Right atrium auricular region (tissue), 2 donors: ENCODE measurements at regions not wholly inside any gene's neighbourhood (a gene's known extent, or its start where the extent isn't known, plus 50 kb on each side); places are given as distances from the start of the nearest gene placed in this dataset.

ENCODE experiments used
- DNase-seq: peaks from one replicate; pipeline ENCODE4 v3.0.0-alpha.2; 2019; ENCODE audit warnings: low spot score
- H3K27ac ChIP-seq, 2 donors: fragments of 200-600 bp; sonication (generic); 1 replicate in 1 of 2; 2 replicates in 1 of 2; pipeline ENCODE4 v1.5.1; 2016 to 2019
- H3K27me3 ChIP-seq, 2 donors: fragments of 200-600 bp; sonication (generic); one replicate each; pipeline versions ENCODE4 v1.5.1 to v1.6.0; 2017 to 2019
- H3K36me3 ChIP-seq: fragments of 200-600 bp; sonication (generic); one replicate; pipeline ENCODE4 v1.5.1; 2016
- H3K4me1 ChIP-seq, 2 donors: fragments of 200-600 bp; sonication (generic); one replicate each; pipeline versions ENCODE4 v1.5.1 to v1.6.0; 2017 to 2019
- H3K4me3 ChIP-seq, 2 donors: fragments of 200-600 bp; sonication (generic); 1 replicate in 1 of 2; 2 replicates in 1 of 2; pipeline ENCODE4 v1.5.1; 2017 to 2019; ENCODE audit warnings: mild to moderate bottlenecking in 1 of 2, moderate library complexity in 1 of 2
- H3K9me3 ChIP-seq, 2 donors: fragments of 200-600 bp; sonication (generic); one replicate each; pipeline ENCODE4 v1.5.1; 2019
- CTCF ChIP-seq, 2 donors: fragments of 200-600 bp; sonication (generic); IDR thresholded peaks; one replicate each; pipeline ENCODE4 v1.5.1; 2019; ENCODE audit warnings: antibody characterized with exemption in 2 of 2

GRCh38 chr1:58979677-58980076 lies 195.8 kb upstream of the JUN start:
- H3K4me1 ChIP-seq, result peaks cover 0 to 19% of the 10 kb centered on the region in 2 donors
- no peak overlapping the region for H3K4me3 ChIP-seq
- H3K9me3 ChIP-seq, result no peaks in the 10 kb centered on the region
- H3K36me3 ChIP-seq, result no peaks in the 10 kb centered on the region
- H3K27me3 ChIP-seq, result no peaks in the 10 kb centered on the region
- H3K27ac ChIP-seq, result no peak overlapping the region
- no peak for DNase-seq
- no peak for TF ChIP-seq CTCF (IDR thresholded peaks at IDR 0.05)

GRCh38 chr1:58981392-58981791 lies 197.5 kb upstream of the JUN start:
- Histone ChIP-seq H3K9me3 (no peaks in the 10 kb centered on the region), H3K4me3 (no peak overlapping the region), H3K4me1 (peaks cover 0 to 19% of the 10 kb centered on the region in 2 donors), H3K36me3 (no peaks in the 10 kb centered on the region), H3K27ac (no peak overlapping the region), H3K27me3 (no peaks in the 10 kb centered on the region)
- DNase-seq, result no peak
- TF ChIP-seq CTCF (IDR thresholded peaks at IDR 0.05), result no peak

DNA sequence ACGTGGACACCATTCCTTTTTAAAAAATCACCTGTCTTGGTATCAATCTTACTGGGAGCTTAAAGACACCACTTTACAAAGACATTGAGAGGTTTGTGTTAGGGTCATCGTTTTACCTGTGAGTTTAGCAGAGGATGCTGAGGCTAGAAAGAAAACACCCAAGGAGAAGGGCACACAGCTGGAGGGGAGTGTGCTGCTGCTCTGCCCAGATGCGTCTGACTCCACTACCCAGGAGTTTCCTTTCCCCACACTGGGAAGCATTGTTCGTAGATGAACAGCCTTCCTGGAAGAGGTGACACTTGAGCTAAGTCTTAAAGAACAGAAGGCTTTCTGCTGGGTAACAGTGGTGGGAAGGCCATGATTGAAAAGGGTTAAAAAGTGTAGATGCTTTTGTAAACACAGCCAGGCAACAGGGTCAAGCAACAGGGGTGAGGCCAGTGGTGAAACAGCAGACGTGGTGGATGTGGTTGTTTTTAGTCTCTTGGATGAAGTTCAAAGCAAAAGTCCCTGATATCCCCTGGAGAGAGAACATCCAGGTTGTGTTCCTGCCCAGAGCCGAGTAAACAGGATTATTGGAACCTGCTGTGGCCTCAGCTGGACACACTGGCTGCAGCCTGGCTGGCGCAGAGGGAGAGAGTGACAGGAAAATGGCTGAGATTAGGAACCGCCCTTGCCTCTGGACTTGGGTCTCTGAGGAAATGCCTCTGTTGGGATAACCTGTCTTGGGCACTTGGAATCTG lies 198.6 kb upstream of the JUN start:
- no peak for DNase-seq
- H3K4me3 ChIP-seq, result no peak overlapping the region
- no peaks in the 10 kb centered on the region for H3K27me3 ChIP-seq
- H3K27ac ChIP-seq, result peak overlapping the region; percentile 48 to 50
- H3K4me1 ChIP-seq, result peaks cover 0 to 19% of the 10 kb centered on the region in 2 donors
- no peaks in the 10 kb centered on the region for H3K36me3 ChIP-seq
- no peaks in the 10 kb centered on the region for H3K9me3 ChIP-seq
- no peak for TF ChIP-seq CTCF (IDR thresholded peaks at IDR 0.05)

DNA sequence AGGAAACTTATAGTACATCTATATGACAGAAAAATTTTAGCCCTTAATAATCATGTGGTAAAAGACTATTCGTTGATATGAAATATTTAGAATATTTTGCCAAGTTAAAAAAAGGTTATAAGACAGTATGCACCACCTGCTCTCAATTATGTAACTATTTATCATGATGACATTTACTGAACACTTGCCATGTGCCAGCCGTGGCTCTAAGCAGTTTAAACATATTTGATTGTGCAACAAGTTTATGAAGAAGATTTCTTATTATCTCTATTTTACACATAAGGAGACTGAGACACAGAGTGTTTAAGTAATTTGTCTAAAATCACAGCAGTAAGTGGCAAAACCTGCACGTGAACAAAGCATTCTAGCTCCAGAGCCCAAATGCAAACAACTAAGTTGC lies 199.3 kb upstream of the JUN start:
- Histone ChIP-seq H3K4me3 (no peak overlapping the region), H3K27ac (peak overlapping the region in 1 of 2 donors; percentile 50), H3K4me1 (peaks cover 0 to 19% of the 10 kb centered on the region in 2 donors), H3K36me3 (no peaks in the 10 kb centered on the region), H3K9me3 (no peaks in the 10 kb centered on the region), H3K27me3 (no peaks in the 10 kb centered on the region)
- no peak for DNase-seq
- TF ChIP-seq CTCF (IDR thresholded peaks at IDR 0.05), result no peak

DNA sequence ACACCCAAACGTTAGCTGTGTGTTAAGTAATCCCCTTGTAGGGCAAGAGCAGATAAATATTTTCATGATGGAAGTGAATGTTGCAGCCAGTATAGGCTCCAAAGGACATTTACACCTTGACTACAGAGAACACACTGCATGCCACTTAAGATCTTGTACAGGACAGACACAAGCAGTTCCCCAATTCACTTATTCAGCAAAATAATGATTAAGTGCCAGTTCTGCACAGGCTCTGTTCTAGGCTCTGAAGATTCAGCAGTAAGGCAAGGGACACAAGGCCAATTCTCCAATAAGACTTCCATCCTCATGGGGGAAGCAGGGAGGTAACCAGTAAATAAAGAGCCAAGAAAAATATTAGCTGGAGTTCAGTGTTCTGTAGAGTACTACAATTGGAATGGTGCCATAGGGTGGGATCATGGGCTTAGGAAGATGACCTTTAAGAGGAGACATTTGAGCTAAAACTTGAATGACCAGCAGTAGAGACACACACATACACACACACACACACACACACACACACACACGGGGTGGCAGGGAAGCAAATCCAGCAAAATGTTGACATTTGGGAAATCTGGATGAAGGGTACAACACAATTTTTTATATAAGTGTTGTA lies 199.9 kb upstream of the JUN start:
- Histone ChIP-seq H3K9me3 (no peaks in the 10 kb centered on the region), H3K4me3 (no peak overlapping the region), H3K27ac (no peak overlapping the region), H3K4me1 (peaks cover 0 to 19% of the 10 kb centered on the region in 2 donors), H3K27me3 (no peaks in the 10 kb centered on the region), H3K36me3 (no peaks in the 10 kb centered on the region)
- no peak for TF ChIP-seq CTCF (IDR thresholded peaks at IDR 0.05)
- DNase-seq, result peak; percentile 58
